LNCaP clone FGC (cell line): ENCODE measurements at regions not wholly inside any gene's neighbourhood (a gene's known extent, or its start where the extent isn't known, plus 50 kb on each side); places are given as distances from the start of the nearest gene placed in this dataset.

ENCODE experiments used
- DNase-seq: peaks from one replicate; pipeline ENCODE4 v3.0.0-alpha.2; 2011; ENCODE audit warnings: low read depth
- H3K4me3 ChIP-seq: 2 replicates; pipeline ENCODE4 v1.5.1; 2011; ENCODE audit warnings: mild to moderate bottlenecking, low read depth, low read length, control low read depth
- TF ChIP-seq, protein P1 (sequence below): IDR thresholded peaks from 2 replicates; pipeline ENCODE4 v1.5.1; 2012; ENCODE audit warnings: mild to moderate bottlenecking; ENCODE audit not compliant: control insufficient read depth, insufficient read depth; ENCODE audit errors: extremely low read depth

DNA sequence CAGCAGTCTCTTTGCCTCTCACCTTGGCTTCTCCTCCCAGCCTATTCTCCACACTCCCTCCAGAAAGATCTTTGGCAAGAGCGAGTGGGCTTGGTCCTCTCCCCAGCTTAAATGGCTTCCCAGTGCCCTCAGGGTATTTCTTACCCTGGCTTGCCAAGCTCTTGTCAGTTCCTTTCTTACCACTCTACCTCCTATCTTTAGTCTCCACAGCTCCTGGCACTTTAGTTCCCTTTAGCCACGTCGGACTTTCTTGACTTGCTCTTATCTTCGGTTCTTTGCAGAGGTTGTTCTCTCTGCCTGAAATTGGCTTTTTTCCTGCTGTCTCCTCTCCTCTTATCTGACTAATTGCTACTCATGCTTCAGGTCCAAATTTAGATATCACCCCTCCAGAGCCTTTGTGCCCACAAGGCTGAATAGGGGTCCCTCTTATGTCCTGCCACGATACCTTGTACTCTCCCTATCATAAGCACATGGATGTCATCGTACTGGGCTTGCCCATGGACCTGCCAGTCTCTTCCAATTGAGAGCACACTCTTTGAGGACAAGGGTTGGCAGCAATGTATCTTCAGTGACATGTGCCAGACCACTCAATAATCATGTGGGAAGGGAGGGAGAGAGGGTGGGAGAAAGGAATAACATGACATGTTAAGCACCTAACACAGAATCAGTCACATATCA, 131.7 kb upstream of the CTAGE1 start:
- no peak for DNase-seq
- TF ChIP-seq, protein P1, sequence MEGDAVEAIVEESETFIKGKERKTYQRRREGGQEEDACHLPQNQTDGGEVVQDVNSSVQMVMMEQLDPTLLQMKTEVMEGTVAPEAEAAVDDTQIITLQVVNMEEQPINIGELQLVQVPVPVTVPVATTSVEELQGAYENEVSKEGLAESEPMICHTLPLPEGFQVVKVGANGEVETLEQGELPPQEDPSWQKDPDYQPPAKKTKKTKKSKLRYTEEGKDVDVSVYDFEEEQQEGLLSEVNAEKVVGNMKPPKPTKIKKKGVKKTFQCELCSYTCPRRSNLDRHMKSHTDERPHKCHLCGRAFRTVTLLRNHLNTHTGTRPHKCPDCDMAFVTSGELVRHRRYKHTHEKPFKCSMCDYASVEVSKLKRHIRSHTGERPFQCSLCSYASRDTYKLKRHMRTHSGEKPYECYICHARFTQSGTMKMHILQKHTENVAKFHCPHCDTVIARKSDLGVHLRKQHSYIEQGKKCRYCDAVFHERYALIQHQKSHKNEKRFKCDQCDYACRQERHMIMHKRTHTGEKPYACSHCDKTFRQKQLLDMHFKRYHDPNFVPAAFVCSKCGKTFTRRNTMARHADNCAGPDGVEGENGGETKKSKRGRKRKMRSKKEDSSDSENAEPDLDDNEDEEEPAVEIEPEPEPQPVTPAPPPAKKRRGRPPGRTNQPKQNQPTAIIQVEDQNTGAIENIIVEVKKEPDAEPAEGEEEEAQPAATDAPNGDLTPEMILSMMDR = no peak
- no peak overlapping the region for H3K4me3 ChIP-seq

DNA sequence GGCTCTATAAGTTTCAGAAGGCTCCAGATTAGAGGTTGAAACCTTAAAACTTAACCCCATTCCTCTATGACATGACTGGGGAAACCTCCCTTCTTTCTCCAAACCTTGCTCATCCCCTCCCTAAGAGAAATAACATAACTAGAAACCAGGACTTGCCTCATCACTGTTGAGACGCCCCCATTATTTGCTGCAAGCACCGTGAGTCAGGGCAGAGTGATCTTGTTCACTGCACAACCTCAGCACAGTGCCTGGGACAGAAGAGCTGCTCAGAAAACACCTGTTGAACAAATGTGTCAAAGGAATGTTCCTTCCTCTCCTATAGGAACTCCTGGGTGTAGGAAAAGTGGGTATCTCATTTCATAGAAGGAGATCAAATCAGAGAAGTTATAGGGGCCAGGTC, 132.7 kb upstream of the CTAGE1 start:
- TF ChIP-seq, protein P1 = no peak
- no peak for DNase-seq
- H3K4me3 ChIP-seq = no peak overlapping the region

DNA sequence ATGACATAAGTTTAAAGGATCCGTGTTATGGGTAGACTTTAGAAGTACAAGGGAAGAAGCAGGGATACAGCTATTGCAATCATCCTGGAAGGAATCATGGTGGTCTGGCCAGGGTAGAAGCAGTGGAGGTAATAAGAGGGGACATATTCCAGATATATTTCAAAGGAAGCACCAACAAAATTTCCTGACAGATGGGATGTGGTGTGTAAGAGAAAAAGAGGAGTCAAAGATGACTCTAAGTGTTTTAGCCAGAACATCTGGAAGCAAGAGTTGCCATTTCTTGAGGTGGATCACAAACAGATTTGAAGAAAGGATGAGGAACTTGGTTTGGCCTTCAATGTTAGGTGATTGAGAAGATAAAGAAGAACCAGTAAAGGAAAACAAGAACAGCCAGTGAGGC, 133.1 kb upstream of the CTAGE1 start:
- no peak overlapping the region for H3K4me3 ChIP-seq
- DNase-seq = no peak
- TF ChIP-seq, protein P1 = no peak

GRCh38 chr18:22551536-22552151, 133.9 kb upstream of the CTAGE1 start:
- TF ChIP-seq, protein P1 = no peak
- DNase-seq = no peak
- H3K4me3 ChIP-seq = no peak overlapping the region

DNA sequence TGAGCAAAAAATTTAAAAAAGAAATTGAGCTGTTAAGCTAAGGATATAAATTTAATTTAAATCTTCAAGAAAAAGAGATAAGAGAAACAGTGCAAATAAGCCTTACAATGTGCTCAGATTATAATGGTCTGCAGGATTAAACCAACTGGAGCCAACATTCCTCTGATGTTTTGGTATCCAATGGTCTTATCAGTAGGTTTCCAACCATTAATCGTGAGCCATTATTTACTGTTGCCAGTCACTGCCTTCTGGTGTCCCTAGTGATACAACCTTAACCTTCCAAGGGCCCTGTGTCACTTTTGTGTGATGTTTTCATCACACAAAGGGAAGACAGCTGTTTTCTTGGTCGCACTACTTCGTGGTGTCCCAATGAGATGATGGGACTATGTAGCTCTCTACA, 134.5 kb upstream of the CTAGE1 start:
- DNase-seq = no peak
- TF ChIP-seq, protein P1 = no peak
- H3K4me3 ChIP-seq = no peak overlapping the region

DNA sequence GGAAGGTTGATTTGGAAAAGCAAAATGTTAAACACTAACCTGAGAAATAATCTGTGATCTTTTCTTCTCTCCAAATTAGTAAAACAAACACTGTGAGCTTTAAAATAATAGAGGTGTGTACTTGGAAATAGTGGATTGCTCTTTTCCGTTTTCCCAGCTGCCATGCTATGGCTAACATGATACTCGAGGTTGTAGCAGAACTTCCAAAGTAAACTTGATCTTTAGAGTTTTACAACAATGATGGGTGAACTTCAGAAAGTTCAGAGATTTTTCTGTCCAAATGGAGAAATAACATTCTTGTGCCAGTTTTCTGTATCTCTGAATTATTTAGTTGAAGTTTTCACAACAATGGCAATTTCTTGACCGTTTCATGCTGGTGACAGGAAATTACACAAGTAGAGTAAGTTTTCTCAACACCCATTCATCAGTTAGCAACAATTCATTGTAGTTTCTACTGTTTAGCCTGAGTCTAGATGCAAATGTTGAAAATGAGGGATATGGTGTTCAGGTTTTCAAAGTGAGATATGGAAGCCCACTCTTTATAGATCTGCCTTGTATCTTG, 135.3 kb upstream of the CTAGE1 start:
- H3K4me3 ChIP-seq = no peak overlapping the region
- no peak for DNase-seq
- TF ChIP-seq, protein P1 = no peak
